Memory B cell (primary cell): ENCODE measurements at regions not wholly inside any gene's neighbourhood (a gene's known extent, or its start where the extent isn't known, plus 50 kb on each side); places are given as distances from the start of the nearest gene placed in this dataset.

ENCODE experiments used
- ATAC-seq: fragments of 150-1000 bp; cut with Tn5 transposase; 2 replicates; pipeline ENCODE4 v1.10.0; 2021; ENCODE audit warnings: low read depth, mild to moderate bottlenecking, moderate library complexity
- DNase-seq, 2 donors: peaks; one replicate each; pipeline ENCODE4 v3.0.0; 2022; ENCODE audit warnings: low spot score in 2 of 2
- H3K27ac Mint-ChIP-seq: one replicate; pipeline ENCODE4 v1.8.0; 2022; ENCODE audit warnings: mild to moderate bottlenecking, moderate library complexity, mixed read lengths
- H3K27me3 Mint-ChIP-seq: one replicate; pipeline ENCODE4 v1.8.0; 2022; ENCODE audit warnings: mixed read lengths
- H3K36me3 Mint-ChIP-seq: one replicate; pipeline ENCODE4 v1.8.0; 2022; ENCODE audit warnings: mild to moderate bottlenecking, mixed read lengths
- H3K4me1 Mint-ChIP-seq: one replicate; pipeline ENCODE4 v1.8.0; 2022; ENCODE audit warnings: mixed read lengths
- H3K4me3 Mint-ChIP-seq: one replicate; pipeline ENCODE4 v1.8.0; 2022; ENCODE audit warnings: mild to moderate bottlenecking, moderate library complexity, mixed read lengths
- H3K9me3 Mint-ChIP-seq: one replicate; pipeline ENCODE4 v1.8.0; 2022; ENCODE audit warnings: mixed read lengths

DNA sequence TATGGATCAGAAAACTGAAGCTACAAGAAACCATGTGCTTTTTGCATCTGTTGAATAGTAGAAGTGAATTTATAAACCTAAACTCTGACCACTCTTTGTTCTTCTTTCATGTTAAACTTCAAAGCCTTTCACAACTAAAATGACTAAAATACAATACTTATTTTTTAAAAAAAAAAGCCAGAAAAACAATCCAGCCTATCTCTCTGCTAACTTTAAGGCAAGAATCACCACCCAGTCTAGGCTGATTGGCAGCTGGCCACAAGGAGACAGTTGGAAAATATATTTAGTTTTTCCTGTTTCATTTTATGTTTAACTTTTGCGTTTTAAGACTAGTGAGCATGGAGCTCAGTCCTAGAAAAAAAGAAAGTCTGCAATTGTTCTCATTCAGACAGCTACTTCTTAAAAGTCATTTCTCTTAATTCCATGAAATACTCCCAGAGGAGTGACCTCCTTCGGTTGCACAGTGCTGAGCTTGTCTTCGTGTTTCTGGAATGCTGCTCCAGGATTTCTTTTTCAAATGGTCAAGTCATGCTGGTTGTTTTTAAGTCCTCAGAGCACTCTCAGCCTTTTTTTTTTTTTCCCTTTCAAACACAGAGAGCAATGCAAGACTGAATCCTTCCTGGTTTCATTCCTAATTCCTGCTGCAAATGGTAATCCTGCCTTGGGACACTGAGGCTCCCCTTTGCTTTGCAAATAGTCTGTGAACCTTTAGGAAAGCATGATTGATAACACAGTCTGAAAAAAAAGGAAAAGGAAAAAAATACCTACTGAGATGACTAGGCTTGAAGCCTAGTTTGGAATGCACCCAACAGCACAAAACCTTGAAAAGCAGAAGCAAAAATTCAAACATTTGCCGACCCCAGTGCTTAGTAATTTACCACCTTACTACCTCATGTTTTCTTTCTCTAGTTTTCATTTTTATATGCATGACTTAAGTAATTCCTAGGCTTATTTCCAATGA, 233.3 kb upstream of the DAAM1 start:
- no peak overlapping the region for H3K4me3 Mint-ChIP-seq
- ATAC-seq = no peak

GRCh38 chr14:58961045-58961731, 227.3 kb upstream of the DAAM1 start:
- Mint-ChIP-seq H3K36me3 (no peaks in the 10 kb centered on the region), H3K4me3 (no peak overlapping the region), H3K9me3 (peaks cover 5% of the 10 kb centered on the region)

More for the DNA sequence above, 233.3 kb upstream of the DAAM1 start:
- DNase-seq = no peak
- Mint-ChIP-seq H3K27me3 (peaks cover 15% of the 10 kb centered on the region), H3K9me3 (peaks cover 8% of the 10 kb centered on the region), H3K36me3 (no peaks in the 10 kb centered on the region), H3K27ac (no peak overlapping the region), H3K4me1 (no peaks in the 10 kb centered on the region)

DNA sequence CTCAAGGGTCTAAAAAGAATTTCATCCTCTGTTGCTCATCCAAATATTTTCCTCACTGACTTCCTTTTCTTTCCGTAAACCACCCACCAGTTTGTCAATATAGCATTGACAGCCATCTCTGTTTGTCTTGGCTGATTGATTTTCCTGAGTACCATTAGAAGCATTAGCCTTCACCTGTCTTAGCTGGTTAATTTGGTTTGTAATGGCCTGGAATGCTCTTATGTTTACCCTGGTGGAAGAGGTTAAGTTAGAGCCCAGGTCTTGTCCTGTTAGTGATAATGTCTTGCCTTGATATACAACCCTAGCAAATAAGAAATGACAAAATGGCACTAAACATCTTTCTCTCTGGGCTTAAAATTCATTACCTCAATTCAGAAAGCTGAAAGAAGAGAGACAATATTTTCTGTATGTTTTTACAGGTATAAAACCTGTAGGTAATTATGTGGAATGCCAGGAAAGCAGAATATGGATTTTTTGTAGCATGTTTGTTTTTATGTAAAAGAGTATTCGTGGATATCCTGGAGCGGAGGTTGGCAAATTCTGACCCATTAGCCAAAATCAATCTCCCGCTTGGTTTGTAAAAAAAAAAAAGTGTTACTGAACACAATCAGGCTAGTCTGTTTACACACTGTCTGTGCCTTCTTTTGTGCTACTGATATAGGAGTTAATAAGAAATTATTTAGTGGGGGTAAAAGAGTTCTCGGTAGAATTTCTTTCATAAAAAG, 224.4 kb upstream of the DAAM1 start:
- Mint-ChIP-seq H3K4me3 (no peak overlapping the region), H3K9me3 (peaks cover 3% of the 10 kb centered on the region), H3K27me3 (peaks cover 2% of the 10 kb centered on the region), H3K36me3 (no peaks in the 10 kb centered on the region), H3K27ac (no peak overlapping the region), H3K4me1 (no peaks in the 10 kb centered on the region)
- no peak for DNase-seq
- no peak for ATAC-seq

More at GRCh38 chr14:58961045-58961731, 227.3 kb upstream of the DAAM1 start:
- ATAC-seq (no peak), DNase-seq (no peak)
- Mint-ChIP-seq H3K4me1 (no peaks in the 10 kb centered on the region), H3K27ac (no peak overlapping the region), H3K27me3 (peaks cover 6% of the 10 kb centered on the region)

- no peaks in the 10 kb centered on the region for H3K36me3 Mint-ChIP-seq
These were observed 223.9 kb upstream of the DAAM1 start for GRCh38 chr14:58964598-58964928.

DNA sequence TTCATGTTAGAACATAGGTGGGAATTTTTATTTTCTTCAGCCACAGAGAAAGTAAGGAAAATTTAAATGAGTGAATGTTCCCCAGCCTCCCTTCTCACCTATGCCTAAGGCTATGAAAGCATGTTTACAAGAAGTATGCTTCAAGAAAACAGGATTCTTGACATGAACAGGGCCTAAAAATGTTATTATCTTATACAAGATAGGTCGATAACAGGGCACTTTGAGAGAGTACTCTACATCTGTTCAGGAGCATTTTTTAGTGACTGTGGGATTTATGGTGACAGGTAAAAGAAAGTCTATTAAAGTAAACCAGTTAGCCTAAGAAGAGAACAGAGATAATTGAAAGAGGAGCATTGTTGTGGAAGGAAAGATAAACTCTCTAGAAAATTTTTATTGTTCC, 222.9 kb upstream of the DAAM1 start:
- H3K4me3 Mint-ChIP-seq = no peak overlapping the region
- no peak overlapping the region for H3K27ac Mint-ChIP-seq
- H3K4me1 Mint-ChIP-seq = no peaks in the 10 kb centered on the region
- no peaks in the 10 kb centered on the region for H3K36me3 Mint-ChIP-seq
- DNase-seq (no peak), ATAC-seq (no peak)
- peaks cover 2% of the 10 kb centered on the region for H3K27me3 Mint-ChIP-seq
- peaks cover 3% of the 10 kb centered on the region for H3K9me3 Mint-ChIP-seq

More at GRCh38 chr14:58964598-58964928, 223.9 kb upstream of the DAAM1 start:
- Mint-ChIP-seq H3K27me3 (peaks cover 2% of the 10 kb centered on the region), H3K9me3 (peaks cover 3% of the 10 kb centered on the region), H3K27ac (no peak overlapping the region), H3K4me3 (no peak overlapping the region), H3K4me1 (no peaks in the 10 kb centered on the region)
- ATAC-seq = no peak
- no peak for DNase-seq

- H3K4me1 Mint-ChIP-seq = no peaks in the 10 kb centered on the region
- peaks cover 3% of the 10 kb centered on the region for H3K9me3 Mint-ChIP-seq
- no peaks in the 10 kb centered on the region for H3K36me3 Mint-ChIP-seq
- peaks cover 2% of the 10 kb centered on the region for H3K27me3 Mint-ChIP-seq
- ATAC-seq (no peak), DNase-seq (no peak)
- no peak overlapping the region for H3K4me3 Mint-ChIP-seq
- H3K27ac Mint-ChIP-seq = no peak overlapping the region
These were observed 221.5 kb upstream of the DAAM1 start for GRCh38 chr14:58966997-58967396.

GRCh38 chr14:58969951-58970751, 218.3 kb upstream of the DAAM1 start:
- Mint-ChIP-seq H3K27ac (no peak overlapping the region), H3K4me1 (no peaks in the 10 kb centered on the region), H3K27me3 (peaks cover 4% of the 10 kb centered on the region), H3K36me3 (no peaks in the 10 kb centered on the region), H3K9me3 (peaks cover 3% of the 10 kb centered on the region), H3K4me3 (no peak overlapping the region)
- ATAC-seq = no peak
- no peak for DNase-seq

GRCh38 chr14:58972233-58973017, 216.0 kb upstream of the DAAM1 start:
- Mint-ChIP-seq H3K4me3 (no peak overlapping the region), H3K4me1 (no peaks in the 10 kb centered on the region), H3K36me3 (no peaks in the 10 kb centered on the region), H3K27me3 (peaks cover 1% of the 10 kb centered on the region), H3K27ac (no peak overlapping the region), H3K9me3 (peaks cover 3% of the 10 kb centered on the region)
- ATAC-seq (no peak), DNase-seq (no peak)

DNA sequence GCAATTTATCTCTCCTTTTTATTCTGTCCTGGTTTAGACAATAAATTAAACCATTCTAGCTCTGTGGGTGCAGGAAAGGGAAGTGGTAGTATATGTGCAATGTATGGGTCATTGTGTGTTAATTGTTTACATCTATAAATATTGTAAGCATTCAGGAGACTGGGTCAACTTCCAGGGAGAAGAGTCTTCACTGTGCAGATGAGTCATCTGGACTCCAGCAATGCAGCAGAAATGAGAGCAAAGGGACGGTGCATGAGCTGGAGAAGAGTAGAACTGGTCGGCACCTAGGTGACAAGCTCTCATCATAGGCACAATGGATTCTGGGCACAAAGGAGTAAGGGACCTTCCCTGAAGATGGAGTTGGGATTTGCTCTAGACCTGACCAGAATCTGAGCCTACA, 211.1 kb upstream of the DAAM1 start:
- Mint-ChIP-seq H3K36me3 (no peaks in the 10 kb centered on the region), H3K9me3 (no peaks in the 10 kb centered on the region), H3K27me3 (peaks cover 3% of the 10 kb centered on the region), H3K4me1 (no peaks in the 10 kb centered on the region), H3K27ac (no peak overlapping the region), H3K4me3 (no peak overlapping the region)
- DNase-seq (no peak), ATAC-seq (no peak)

DNA sequence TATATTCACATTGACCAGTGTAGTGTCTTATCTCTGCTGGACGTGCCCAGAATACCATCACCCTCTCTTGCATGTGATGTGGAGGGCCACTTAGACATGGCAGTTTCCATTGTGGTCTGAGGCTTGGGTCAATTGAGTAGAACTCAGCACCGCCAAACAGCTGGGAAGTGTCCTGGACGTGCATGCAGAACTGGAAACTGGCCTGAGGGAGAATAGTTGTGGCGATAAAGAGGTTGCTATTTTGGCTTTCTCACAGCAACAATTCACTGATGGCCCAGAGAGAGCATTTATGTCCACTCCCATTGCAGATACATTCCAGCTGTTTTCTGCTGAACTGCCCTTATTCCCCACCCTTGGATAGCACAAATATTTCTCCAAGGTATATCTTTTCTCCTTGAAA, 210.1 kb upstream of the DAAM1 start:
- Mint-ChIP-seq H3K27me3 (peaks cover 4% of the 10 kb centered on the region), H3K27ac (no peak overlapping the region), H3K9me3 (no peaks in the 10 kb centered on the region), H3K36me3 (no peaks in the 10 kb centered on the region), H3K4me3 (no peak overlapping the region), H3K4me1 (no peaks in the 10 kb centered on the region)
- DNase-seq (no peak), ATAC-seq (no peak)

DNA sequence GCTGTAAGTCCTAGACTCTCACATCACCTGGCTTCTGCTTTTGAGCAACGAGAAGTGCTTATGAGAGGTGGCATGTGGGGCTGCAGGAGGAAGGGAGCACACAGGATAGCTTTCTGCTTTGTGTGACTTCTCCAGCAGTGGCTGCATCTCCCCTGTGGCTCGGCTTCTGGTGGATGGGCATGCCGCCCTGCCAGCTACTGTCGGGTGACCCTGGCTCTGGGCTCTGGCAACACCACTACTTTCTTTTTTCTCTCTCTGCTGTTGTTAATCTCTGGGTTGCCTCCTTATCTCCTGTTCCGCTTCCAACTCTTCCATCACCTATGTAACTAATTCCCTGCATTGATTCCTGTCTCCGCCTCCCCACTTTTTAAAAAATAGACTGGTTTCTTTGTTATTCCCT, 209.1 kb upstream of the DAAM1 start:
- no peaks in the 10 kb centered on the region for H3K4me1 Mint-ChIP-seq
- DNase-seq (no peak), ATAC-seq (no peak)
- H3K9me3 Mint-ChIP-seq = no peaks in the 10 kb centered on the region
- no peaks in the 10 kb centered on the region for H3K36me3 Mint-ChIP-seq
- H3K4me3 Mint-ChIP-seq = no peak overlapping the region
- H3K27me3 Mint-ChIP-seq = peaks cover 3% of the 10 kb centered on the region
- H3K27ac Mint-ChIP-seq = no peak overlapping the region

DNA sequence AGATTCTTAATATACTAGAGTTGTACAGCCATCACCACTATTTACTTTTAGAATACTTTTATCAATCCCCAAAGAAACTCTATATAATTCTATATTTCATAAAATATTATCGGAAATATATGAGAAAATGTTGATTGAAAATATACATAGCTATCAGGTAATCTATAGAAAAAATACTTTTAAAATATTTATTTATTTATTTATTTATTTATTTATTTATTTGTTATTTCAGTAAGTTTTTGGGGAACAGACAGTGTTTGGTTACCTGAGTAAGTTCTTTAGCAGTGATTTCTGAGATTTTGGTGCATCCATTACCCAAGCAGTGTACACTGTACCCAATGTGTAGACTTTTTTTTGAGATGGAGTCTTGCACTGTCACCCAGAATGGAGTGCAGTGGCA, 206.6 kb upstream of the DAAM1 start:
- Mint-ChIP-seq H3K36me3 (no peaks in the 10 kb centered on the region), H3K27me3 (peaks cover 4% of the 10 kb centered on the region), H3K27ac (no peak overlapping the region), H3K4me3 (no peak overlapping the region), H3K4me1 (no peaks in the 10 kb centered on the region), H3K9me3 (no peaks in the 10 kb centered on the region)
- DNase-seq (no peak), ATAC-seq (no peak)

DNA sequence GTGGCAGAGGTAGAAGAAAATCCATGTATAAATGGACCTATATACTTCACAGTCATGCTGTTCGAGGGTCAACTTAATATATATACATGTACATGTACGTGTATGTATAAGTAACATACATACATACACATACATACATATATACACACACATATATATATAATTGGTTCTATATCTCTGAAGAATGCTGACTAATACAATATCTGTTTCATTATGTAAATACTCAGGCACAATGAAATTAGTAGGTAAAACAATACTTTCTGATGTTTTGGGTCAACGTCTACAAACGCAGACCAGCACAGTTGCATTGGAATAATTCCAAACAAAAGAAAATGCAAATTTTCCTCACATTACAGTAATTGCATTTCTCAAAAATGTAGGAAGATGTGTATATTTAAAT, 202.7 kb upstream of the DAAM1 start:
- H3K4me3 Mint-ChIP-seq = no peak overlapping the region
- no peak for ATAC-seq
- no peak for DNase-seq
- peaks cover 3% of the 10 kb centered on the region for H3K9me3 Mint-ChIP-seq
- H3K27me3 Mint-ChIP-seq = peaks cover 4% of the 10 kb centered on the region
- no peak overlapping the region for H3K27ac Mint-ChIP-seq
- H3K4me1 Mint-ChIP-seq = no peaks in the 10 kb centered on the region
- H3K36me3 Mint-ChIP-seq = no peaks in the 10 kb centered on the region
